Left renal cortex interstitium (tissue), 4 donors: ENCODE measurements at regions not wholly inside any gene's neighbourhood (a gene's known extent, or its start where the extent isn't known, plus 50 kb on each side); places are given as distances from the start of the nearest gene placed in this dataset.

Experiments
- DNase-seq, 4 donors: peaks; one replicate each; pipeline ENCODE4 v3.0.0-alpha.2; 2013; ENCODE audit warnings: low read depth in 4 of 4, low spot score in 2 of 4, missing footprints in 1 of 4

- no peak for DNase-seq
Measured at GRCh38 chr12:62998454-62998853, 63.5 kb upstream of the PPM1H start.

DNA sequence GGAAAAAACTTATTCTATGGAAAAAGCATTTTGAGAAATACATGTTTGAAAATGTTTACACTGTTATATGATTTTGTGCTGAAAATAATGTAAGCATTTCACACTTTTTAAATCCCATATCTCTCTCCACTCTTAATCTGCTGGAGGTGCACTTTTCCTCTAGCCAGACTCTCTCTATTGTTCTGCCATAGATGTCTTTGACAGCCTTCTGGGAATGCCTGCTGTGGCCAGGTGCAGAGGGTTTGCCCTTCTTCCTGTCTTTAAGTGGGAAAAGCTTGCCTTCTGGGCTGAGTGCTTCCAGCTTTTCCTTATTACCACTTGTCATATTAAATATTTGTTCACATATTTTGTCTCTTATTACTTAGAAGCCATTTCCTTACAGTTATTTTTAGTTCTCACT, 60.1 kb upstream of the PPM1H start:
- DNase-seq: no peak

DNA sequence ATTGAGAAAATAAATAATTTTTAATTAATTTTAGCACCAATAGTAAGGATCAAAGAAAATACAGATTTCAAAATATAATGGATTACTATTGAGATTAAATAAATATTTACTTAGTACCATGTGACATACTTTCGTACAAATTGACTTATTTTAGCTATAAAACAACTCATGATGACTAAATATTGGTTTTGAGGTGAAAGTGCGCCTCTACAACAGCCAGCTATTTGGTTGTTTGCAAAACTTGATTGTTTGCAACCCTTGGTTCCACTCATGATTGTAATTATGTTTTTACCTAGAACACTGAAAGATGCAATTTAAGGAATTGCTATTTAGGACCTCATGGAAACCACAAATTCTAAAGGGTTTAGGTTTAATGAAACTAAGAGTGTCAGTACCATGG, 51.9 kb upstream of the PPM1H start:
- no peak for DNase-seq
